Endometrium (tissue), 2 donors: ENCODE measurements at regions not wholly inside any gene's neighbourhood (a gene's known extent, or its start where the extent isn't known, plus 50 kb on each side); places are given as distances from the start of the nearest gene placed in this dataset.
"Not testable (repeated sequence)": the region's sequence is repeated elsewhere in the genome, so short reads cannot be mapped to it uniquely, and the experiment has no call there.

ENCODE experiments used
- FAIRE-seq: peaks from 2 replicates; lab custom pipeline; 2012; peaks lifted over from hg19 to GRCh38; lab: Jason Lieb, UNC
- donor health status: control.
- donor health status: control.

DNA sequence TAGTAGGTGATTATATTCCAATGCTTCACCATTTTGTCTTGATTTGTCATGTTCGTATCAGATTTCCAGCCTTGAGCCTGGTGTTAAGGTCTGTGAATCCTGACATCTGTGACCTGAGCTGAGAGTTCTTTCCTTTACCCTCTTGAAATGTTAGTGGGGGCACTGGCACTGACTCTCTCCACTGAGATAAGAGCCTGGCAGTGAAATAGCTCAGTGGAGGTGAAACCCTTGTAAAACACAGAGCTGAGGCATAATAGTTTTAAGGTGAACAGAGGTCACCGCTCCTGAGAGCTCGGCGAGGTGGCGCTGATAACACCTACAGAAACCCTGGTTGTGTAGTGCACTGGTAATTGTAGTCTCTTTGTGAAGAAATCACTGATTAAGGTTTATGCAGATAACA, 748.2 kb downstream of the DIAPH3 start:
- no peak for FAIRE-seq

DNA sequence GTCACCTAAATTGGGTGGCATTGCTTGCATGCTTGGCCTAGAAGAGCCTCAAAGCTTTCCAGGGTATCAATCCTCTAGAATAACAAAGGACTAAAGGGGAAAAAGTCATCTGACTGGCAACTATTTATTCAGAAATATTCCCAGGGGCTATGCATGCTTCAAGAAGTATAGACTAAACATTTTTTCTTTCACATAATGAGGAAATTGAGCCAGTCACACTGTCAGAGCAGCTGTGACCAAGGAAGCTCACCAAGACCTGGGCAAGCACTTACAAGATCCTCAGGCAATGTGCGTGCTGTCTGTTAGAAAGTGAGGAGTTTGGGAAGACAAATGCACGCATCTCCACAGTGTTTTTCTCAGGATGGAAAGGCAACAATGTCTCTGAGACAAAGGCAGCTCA, 747.2 kb downstream of the DIAPH3 start:
- FAIRE-seq: no peak

DNA sequence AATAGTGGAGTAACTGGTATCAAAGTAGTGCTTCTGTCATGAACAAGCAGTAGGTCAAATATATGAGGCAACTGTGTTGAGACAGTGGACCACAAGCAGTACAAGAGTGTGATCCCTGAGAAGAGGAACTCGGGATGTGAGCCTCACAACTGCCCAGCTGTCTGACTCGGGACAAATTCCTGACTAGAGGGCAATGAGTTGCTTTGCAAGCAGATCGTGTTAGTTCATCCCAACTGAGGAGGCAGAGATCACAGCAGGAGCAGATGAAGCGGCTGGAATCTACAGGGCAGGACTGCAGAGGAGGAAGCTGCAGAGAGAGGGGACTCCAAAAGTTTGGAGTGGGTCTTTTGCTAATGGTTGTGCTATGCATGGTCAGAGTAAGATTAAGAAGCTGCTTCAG, 741.1 kb downstream of the DIAPH3 start:
- no peak for FAIRE-seq

DNA sequence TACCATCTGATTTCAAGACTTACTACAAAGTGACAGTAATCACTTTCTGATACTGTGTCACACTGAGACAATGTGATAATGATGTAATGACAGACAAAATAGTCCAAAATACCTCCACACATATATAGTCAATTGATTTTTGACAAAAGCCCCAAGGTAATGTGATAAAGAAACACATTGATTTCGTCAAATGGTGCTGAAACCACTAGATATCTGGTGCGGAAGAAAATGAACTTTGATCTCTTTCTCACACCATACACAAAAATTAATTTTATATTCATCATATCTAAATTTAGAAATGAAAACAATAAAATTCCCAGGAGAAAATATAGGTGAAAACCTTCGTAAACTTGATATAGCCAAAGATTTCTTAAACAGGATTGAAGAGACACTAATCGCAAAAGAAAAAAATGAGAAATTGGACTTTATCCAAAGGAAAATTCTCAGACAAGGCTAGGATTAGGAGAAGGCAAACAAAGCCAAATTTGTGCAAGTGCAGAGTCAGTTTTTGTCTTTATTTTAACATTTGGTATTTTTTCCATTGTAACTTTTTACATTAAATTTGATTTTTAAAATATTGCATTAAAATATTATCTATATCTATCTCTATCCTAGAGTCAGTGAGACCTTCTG, 739.9 kb downstream of the DIAPH3 start:
- FAIRE-seq: no peak

DNA sequence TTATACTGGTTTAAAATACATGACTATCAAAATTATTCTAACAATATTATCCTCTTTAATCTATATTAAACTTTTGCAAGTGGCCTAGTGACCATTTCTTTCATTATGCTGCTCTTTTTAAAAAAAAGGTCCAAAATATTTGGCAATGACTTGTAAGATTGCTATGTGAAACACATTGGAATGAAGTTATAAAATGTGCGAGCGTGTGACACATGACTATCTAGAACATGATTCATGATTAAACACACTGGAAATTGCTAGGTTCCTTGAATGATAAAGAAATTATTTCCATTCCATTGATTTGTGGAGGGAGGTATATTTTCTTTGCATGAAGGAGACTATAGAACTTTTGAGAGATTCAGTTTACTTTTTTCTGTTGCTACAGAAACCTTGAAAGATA, 739.1 kb downstream of the DIAPH3 start:
- no peak for FAIRE-seq

DNA sequence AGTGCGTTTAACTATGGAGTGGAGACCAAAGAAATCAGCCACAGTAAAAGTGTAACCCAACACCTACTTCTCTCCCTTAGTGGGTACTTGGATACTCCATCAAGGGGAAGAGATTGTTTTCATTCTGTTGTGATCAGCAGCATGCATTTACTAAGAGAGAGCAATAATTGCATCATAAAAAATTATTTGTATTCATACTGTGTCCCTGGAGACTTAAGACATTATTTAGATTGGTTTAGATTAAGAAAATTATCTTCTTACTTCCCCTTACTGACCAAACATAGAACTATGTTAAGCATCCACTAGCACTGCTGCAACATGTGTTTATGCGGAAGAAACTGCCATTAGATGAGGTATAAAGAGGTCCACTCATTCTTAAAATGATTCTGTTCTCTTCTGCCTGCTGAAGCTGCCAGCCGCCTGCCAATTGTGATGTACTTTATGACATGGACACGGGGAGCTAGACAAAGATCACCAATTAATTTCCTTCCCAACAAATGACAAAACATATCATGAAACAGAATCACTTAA, 738.5 kb downstream of the DIAPH3 start:
- no peak for FAIRE-seq

DNA sequence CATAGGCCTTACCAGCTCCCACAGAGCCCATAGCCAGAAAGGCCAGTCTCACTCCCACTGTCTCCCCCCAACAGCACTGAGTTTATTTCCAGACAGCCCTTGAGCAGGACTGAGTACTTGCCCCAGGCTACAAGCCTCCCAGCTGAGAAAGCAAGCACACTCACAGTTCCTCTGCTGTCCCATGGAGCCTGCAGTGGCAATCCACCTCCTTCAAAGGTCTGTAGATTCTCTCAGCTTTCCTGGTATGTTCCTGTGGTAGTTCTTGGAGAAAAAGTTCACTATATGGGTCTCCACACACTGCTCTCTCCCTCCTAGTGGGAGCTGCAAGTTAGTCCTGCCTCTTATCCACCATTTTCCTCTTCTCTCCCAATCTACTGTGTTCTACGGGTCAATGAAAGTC, 728.7 kb downstream of the DIAPH3 start:
- FAIRE-seq: no peak

DNA sequence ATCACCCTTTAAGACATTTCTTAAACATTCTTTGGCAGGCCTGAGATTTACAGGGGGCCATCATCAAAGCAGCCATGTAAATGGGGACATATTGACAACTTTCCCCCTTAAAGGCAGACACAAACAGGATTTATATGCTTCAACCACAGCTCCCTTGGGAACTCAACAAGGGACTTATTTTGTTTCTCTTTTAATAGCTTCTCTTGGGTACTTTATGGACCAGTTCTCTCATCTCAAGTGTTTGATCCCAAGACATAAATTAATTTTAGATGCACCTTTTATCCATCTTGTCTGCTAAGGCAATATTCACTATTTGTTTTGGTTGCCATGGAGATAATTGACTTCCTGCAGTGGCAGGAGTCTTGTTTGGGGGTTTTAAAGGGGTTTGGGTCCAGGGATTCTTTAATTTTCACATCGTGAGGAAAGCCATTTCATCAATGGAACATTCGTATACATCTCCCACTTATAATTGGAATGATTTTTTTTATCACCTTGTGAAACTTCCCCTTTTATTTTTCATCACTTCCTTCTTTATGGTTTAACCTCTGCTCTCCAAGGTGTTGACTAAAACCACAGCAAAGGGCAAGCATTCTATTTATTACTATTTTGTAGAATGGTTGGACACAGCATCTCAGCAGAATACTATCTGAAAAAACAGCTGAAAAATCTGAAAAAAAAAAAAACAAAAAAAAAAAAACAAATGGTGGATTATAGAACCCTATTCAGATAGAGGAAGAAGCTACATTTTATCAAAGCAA, 726.0 kb downstream of the DIAPH3 start:
- FAIRE-seq: no peak

DNA sequence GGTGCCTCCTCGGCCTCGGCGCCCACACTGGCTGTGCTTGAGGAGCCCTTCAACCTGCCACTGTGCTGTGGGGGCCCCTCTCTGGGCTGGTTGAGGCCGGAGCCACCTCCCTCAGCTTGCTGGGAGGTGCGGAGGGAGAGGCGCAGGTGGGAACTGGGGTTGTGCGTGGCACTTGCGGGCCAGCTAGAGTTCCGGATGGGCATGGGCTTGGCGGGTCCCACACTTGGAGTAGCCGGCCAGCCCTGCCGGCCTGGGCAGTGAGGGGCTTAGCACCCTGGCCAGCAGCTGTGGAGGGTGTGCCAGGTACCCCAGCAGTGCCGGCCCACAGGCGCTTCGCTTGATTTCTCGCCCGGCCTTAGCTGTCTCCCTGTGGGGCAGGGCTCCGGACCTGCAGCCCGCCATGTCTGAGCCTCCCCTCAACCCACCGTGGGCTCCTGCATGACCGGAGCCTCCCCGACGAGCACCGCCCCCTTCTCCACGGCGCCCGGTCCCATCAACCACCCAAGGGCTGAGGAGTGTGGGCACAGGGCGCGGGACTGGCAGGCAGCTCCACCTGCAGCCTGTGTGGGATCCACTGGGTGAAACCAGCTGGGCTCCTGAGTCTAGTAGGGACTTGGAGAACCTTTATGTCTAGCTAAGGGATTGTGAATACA, 723.8 kb downstream of the DIAPH3 start:
- FAIRE-seq: no peak

DNA sequence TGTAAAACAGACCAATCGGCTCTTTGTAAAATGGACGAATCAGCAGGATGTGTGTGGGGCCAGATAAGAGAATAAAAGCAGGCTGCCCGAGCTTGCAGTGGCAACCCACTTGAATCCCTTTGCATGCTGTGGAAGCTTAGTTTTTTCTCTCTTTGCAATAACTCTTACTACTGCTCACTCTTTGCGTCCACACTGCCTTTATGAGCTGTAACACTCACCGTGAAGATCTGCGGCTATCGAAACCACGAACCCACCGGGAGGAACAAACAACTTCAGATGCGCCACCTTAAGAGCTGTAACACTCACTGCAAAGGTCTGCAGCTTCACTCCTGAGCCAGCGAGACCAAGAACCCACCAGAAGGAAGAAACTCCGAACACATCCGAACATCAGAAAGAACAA, 722.7 kb downstream of the DIAPH3 start:
- not testable (repeated sequence) for FAIRE-seq

DNA sequence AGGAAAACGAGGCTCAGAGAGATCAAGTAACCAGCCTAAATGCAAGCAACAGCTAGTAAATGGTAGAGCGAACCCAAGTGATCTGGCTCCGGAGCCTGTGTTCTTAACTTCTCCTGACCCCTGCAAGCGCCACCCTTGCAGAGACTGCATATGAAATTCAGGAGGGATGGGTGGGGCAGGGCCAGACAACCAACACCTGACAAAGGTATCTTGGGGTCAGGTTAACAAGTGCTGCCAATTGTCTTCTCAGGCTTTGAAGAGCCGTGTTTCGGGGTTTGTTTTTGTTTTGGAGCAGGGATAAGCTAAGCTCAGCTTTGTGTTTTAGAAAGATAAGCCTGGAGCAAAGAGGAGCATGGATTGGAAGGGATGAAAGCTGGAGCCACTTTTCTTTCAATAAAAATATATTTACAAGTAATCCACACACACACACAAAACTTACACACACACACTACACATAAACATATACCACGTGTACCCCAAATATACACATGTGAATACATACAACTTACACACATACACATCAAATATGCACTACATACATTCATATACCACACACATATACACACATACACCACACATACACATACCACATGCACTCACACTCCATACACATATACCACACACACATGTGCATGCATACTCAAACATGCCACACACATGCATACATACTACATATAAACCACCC, 722.0 kb downstream of the DIAPH3 start:
- no peak for FAIRE-seq

DNA sequence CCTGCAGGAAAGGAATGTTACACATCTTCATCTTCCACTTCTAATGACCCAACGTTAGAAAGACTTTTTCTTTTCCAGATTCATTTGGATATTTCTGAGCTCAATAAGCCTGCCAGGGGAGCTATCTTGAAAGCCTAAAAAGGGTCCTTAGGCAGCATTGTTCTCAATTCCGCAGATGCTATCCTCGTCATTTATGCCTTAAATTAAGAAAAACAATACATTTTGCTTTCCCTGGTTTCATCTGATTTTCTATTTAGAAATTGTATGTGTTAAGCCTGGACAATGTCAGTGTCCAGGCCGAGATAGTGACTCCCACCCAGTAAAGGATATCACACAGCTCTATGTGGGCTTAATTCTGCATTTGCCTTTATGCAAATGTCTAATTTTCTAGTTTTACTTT, 721.3 kb downstream of the DIAPH3 start:
- no peak for FAIRE-seq

DNA sequence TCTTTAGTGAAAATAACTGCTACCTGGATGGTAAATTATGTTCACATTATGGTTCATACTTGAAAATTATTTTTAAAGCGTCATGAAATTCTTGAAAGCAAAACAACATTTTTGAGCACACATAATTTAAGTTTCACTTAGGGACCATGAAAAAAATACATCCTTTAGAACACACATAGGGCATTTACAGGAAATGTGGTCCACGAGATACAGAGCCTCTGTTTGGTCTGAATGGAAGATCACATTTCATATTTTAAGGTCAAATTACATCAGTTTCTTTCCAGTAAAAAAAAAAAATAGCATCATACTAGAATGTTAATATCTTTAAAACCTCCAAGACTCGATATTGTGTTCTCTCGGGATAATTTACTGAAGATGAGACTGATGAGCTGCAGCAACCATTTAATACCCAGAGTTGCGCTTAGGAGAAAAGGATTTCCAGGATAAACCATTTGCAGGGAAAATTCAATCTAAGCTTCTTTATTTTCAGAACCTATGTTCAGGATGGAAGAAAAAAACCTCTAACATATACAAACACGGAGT, 720.7 kb downstream of the DIAPH3 start:
- no peak for FAIRE-seq

DNA sequence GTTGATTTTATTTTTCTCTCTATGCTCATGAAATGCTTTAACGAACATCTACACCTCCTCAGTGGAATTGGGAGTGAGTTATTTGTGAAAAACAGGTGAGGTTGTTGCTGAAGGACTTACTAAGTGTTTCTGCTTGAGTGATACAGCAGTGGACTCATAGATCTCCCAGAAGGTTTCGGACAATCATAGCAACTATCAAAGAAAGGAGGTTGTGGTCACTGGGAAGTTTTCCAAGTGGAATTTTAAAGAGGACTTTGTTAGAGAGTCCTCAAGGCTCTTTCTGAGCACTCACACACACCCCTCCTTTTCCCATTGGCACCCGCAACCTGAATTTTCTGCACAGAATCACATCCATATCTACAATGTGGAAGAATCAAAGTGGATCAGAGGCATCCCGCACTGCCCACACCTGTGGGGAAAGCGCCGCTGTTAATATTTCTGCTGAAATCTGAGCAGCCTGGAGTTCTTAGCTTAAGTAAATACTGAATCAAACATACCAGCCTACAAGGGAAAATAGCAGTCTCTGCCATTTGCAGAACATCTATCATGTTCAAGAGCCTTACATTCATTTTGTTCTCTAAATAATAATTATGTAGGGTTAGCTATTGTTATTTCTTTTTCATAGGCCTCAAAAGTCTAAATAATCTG, 719.4 kb downstream of the DIAPH3 start:
- FAIRE-seq: no peak

DNA sequence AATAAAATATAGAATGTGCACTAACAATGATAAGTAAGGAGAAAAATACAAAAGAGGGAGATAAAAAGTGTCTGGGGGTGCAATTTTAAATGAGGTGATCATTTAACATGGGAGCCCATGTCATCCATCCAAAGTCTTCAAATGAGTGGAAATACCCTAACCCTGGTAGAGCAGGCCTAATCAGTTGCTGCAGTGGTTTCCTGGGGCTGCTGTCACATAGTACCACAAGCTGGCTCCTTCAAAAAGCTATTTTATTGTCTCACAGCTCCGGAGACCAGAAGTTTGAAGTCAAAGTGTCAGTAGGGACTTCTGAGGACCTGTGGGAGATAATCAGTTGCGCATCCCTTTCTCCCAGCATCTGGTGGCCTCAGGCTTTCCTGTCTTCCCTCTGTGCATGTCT, 717.9 kb downstream of the DIAPH3 start:
- no peak for FAIRE-seq

DNA sequence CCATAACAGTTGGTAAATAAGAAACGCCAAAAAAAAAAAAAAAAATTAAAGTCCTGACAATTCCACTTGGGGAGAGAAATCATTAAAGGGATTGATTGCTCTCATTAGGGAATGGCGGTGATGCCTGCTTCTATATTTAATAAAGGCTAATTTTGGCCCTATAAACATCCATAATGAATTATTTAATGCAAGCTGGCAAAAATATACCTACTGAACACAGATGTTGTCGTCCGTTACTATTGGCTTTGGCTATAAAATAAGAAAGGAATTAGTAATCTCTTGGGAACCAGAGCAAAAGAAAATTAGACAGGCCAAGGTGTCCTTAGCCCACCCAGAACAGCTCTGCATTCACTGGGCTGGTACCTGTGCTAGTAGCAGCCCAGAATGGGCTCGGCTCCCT, 717.3 kb downstream of the DIAPH3 start:
- no peak for FAIRE-seq

DNA sequence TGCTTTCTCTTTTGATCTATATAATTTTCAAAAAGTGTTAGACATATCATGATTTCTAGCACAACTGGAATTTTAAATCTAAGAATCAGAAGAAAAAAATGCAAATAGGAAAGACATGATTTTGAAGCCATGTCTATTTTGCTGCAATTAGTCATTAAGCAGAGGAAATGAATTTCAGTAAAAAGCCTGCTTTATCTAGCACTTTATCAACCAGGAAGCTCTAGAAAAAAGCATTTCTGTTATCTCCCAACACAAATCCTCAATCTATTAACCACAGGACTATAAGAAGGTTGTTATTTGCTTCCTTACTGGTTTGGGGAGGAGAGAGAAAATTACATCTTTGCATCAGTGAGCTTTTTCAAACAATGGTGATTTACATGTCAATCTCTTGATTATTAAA, 716.7 kb downstream of the DIAPH3 start:
- no peak for FAIRE-seq

DNA sequence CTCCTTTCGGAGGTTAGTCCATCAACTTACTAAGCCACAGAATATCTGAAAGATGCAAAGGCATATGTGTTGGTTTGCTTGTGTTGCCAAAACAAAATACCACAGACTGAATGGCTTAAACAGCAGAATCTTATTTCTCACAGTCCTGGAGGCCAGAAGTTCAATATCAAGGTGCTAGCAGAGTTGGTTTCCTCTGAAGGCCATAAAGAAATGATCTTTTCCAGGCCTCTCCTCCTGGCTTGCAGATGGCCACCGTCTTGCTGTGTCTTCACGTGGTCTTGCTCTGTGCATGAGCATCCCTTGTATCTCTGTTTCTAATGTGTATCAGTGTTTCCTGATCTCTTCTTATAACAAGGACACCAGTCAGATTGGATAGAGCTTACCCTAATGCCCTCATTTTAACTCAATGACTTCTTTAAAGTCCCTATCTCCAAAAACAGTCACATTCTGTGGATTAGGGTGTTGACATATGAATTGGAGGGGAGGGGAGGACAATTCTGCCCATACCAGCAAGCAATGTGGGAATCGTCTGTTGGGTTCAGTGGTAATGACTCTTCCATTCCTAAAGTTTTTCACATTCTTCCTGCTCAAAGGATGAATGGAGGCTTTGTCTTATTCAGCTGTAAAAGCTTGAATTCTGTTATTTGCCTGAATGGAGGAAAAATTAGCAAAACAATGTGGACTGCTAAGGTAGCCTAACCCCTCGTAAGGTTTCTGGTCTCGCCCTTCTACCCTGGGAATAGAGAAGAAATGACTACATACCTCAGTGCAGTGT, 715.7 kb downstream of the DIAPH3 start:
- no peak for FAIRE-seq

DNA sequence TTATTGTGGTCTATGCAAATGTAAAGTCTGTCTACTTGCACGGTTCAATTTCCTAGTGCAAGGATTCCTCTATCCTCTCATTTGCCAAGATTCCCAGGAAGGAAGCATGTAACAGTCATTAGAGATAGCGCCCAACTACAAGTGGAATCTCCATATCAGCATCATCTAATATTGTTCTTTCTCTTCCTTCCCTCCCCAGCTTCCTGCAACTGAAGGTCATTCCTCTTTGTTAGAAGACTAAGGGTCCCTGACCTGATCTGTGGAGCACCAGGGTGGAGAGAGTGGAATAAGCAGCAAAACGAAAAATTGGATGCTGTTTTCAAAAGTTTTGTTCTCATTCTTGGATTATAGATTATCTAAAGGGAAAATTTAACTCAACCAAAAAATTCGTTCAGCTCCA, 714.0 kb downstream of the DIAPH3 start:
- FAIRE-seq: no peak

DNA sequence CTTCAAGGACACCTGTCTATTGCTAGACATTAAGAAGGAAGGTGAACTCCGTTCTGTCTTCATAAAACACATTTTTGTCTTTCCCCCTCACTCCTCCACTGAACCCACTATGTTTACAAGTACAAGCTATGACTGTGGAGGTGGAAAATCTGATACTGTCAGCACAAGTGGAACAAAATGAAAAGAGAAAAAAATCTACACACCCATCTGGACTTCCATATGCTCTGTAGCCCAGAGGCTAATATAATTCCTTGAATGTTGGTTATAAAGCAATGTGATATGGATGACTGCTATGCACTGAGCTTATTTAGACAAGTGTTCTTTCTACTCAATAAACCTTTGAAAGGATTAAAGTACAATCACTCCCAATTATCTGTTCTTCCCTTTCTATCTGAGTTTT, 713.5 kb downstream of the DIAPH3 start:
- FAIRE-seq: no peak

DNA sequence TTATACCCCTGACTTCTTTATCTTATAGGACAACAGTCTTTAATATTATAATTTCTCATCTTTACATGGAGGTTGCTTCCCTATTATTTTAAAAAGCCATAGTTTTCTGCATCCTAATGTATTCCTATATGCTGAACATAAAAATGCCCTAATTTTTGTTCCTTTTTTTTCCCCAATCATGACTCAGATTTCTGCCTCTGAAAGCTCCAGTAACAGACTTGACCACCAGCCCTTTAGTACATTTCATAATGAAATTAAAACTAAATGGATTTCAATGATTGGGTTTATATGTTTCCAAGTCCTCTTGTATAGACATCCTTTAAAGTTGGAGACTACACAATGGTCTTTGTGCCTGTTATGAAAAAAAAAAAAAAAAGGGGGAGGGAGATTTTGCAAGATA, 712.5 kb downstream of the DIAPH3 start:
- no peak for FAIRE-seq
